ENCODE measurements at regions not wholly inside any gene's neighbourhood (a gene's known extent, or its start where the extent isn't known, plus 50 kb on each side); places are given as distances from the start of the nearest gene placed in this dataset.

GRCh38 chr10:43802988-43803696 is 154.5 kb upstream of the ZNF32 start:
- DNase-seq = no peak

GRCh38 chr10:43801626-43802025 is 152.9 kb upstream of the ZNF32 start:
- DNase-seq = no peak

- no peak for DNase-seq
Observed at GRCh38 chr10:43801140-43801539, 152.5 kb upstream of the ZNF32 start.

GRCh38 chr10:43796781-43797180 is 148.1 kb upstream of the ZNF32 start:
- no peak for DNase-seq

GRCh38 chr10:43795639-43796038 is 147.0 kb upstream of the ZNF32 start:
- no peak for DNase-seq

GRCh38 chr10:43795093-43795492 is 146.4 kb upstream of the ZNF32 start:
- no peak for DNase-seq

GRCh38 chr10:43794181-43794815 is 145.6 kb upstream of the ZNF32 start:
- no peak for DNase-seq

GRCh38 chr10:43793704-43794103 is 145.0 kb upstream of the ZNF32 start:
- no peak for DNase-seq

GRCh38 chr10:43790147-43790546 is 141.5 kb upstream of the ZNF32 start:
- DNase-seq = no peak

- peak; percentile 65 to 74 for DNase-seq
Observed at GRCh38 chr10:43785252-43785651, 136.6 kb upstream of the ZNF32 start.

GRCh38 chr10:43782814-43783213 is 134.1 kb upstream of the ZNF32 start:
- DNase-seq = no peak

- DNase-seq = peak; percentile 77 to 89
Observed at GRCh38 chr10:43781480-43782361, 133.0 kb upstream of the ZNF32 start.

GRCh38 chr10:43778571-43778970 is 129.9 kb upstream of the ZNF32 start:
- peak; percentile 25 to 55 for DNase-seq

- DNase-seq = no peak
Observed at GRCh38 chr10:43775384-43775783, 126.7 kb upstream of the ZNF32 start.

GRCh38 chr10:43774234-43774769 is 125.6 kb upstream of the ZNF32 start:
- no peak for DNase-seq

GRCh38 chr10:43773736-43774135 is 125.1 kb upstream of the ZNF32 start:
- DNase-seq = no peak

- no peak for DNase-seq
Observed at GRCh38 chr10:43772171-43772570, 123.5 kb upstream of the ZNF32 start.

GRCh38 chr10:43771675-43772074 is 123.0 kb upstream of the ZNF32 start:
- no peak for DNase-seq

GRCh38 chr10:43765516-43765915 is 116.8 kb upstream of the ZNF32 start:
- DNase-seq = no peak

- no peak for DNase-seq
Observed at GRCh38 chr10:43763846-43764245, 115.2 kb upstream of the ZNF32 start.

GRCh38 chr10:43760514-43760913 is 111.8 kb upstream of the ZNF32 start:
- DNase-seq = no peak

- no peak for DNase-seq
Observed at GRCh38 chr10:43759216-43759615, 110.5 kb upstream of the ZNF32 start.

- DNase-seq = no peak
Observed at GRCh38 chr10:43756341-43756740, 107.7 kb upstream of the ZNF32 start.

Measured in Kasumi-1 (cell line).